Heart left ventricle (tissue), 16 donors: ENCODE measurements at regions not wholly inside any gene's neighbourhood (a gene's known extent, or its start where the extent isn't known, plus 50 kb on each side); places are given as distances from the start of the nearest gene placed in this dataset.

Experiments used
- ATAC-seq, 4 donors: fragments of 200-7000 bp; cut with Tn5 transposase; one replicate each; pipeline ENCODE4 v1.9.1; 2020 to 2022; ENCODE audit warnings: moderate library complexity in 4 of 4, mild to moderate bottlenecking in 3 of 4, moderate number of reproducible peaks in 1 of 4
- DNase-seq, 5 donors: peaks; one replicate each; pipeline ENCODE4 v3.0.0-alpha.2; 2020
- H3K27ac ChIP-seq, 12 donors: fragments of 200-600 bp; sonication (generic) in 4 of 12; one replicate each; pipeline versions ENCODE4 v1.5.0 to v1.8.0; 2016 to 2022; ENCODE audit warnings: mild to moderate bottlenecking in 2 of 12
- H3K27me3 ChIP-seq, 9 donors: fragments of 200-600 bp; sonication (generic) in 2 of 9; one replicate each; pipeline versions ENCODE4 v1.5.1 to v1.8.0; 2016 to 2022; ENCODE audit warnings: mild to moderate bottlenecking in 3 of 9
- H3K36me3 ChIP-seq, 9 donors: fragments of 200-600 bp; sonication (generic) in 2 of 9; one replicate each; pipeline versions ENCODE4 v1.5.0 to v1.8.0; 2018 to 2022; ENCODE audit warnings: mild to moderate bottlenecking in 2 of 9
- H3K4me1 ChIP-seq, 12 donors: fragments of 200-600 bp; sonication (generic) in 4 of 12; one replicate each; pipeline versions ENCODE4 v1.5.0 to v1.8.0; 2016 to 2022; ENCODE audit warnings: mild to moderate bottlenecking in 3 of 12
- H3K4me3 ChIP-seq, 12 donors: fragments of 200-600 bp; sonication (generic) in 4 of 12; one replicate each; pipeline versions ENCODE4 v1.5.0 to v1.8.0; 2017 to 2022; ENCODE audit warnings: mild to moderate bottlenecking in 9 of 12, moderate library complexity in 4 of 12
- H3K9me3 ChIP-seq, 12 donors: fragments of 200-600 bp; sonication (generic) in 4 of 12; one replicate each; pipeline versions ENCODE4 v1.5.0 to v1.8.0; 2016 to 2022; ENCODE audit warnings: mild to moderate bottlenecking in 1 of 12
- CTCF ChIP-seq, 12 donors: fragments of 200-600 bp; sonication (generic) in 4 of 12; IDR thresholded peaks; one replicate each; pipeline versions ENCODE4 v1.5.0 to v1.8.0; 2018 to 2022; ENCODE audit warnings: antibody characterized with exemption in 12 of 12, mild to moderate bottlenecking in 5 of 12
- POLR2A ChIP-seq, 2 donors: fragments of 450-650 bp; IDR thresholded peaks; one replicate each; pipeline ENCODE4 v1.6.1; 2017; ENCODE audit warnings: antibody characterized with exemption in 2 of 2, mild to moderate bottlenecking in 2 of 2, moderate library complexity in 2 of 2
- WGBS, 4 donors: extraction: QIAGEN DNeasy Blood & Tissue Kit in 2 of 4; methylation state at CpG; one replicate each; pipeline versions ENCODE4 v1.1.5 to v1.1.7; 2013 to 2018; 5-methylcytosine and 5-hydroxymethylcytosine counted together
- intact Hi-C, 10 donors: fragments of 100-400 bp; cut with DNase I; formaldehyde crosslinking; loops; one replicate each; pipeline versions ENCODE4 v1.11.1 to v1.14.2; 2022
- donor health status: ischemic (EF 13 %, LVEDD 7.1; RV severe dilation, severe dysfunction).
- donor health status: healthy with polysubstance abuse.
- donor health status: DM: no; HTN: yes; CAD: no.
- donor health status: DM: no; HTN: no; CAD: no.
- donor health status: ischemic (EF 25% LVEDD 6.9; RV normal size, moderate dysfunction).
- donor health status: ischemic (EF 25% LVEDD 5.7; RV mildly dilated, moderate dysfunction).
- donor health status: healthy.
- donor health status: DM: yes; HTN: yes; CAD: no.
- donor health status: ischemic (EF 35%, LVEDD 5.7; RV mildly dilated, moderate dysfunction).
- donor health status: nonischemic (EF 11% LVEDD 7.7; RV severe dilation, severe dysfunction).
- donor health status: DM: yes; HTN: yes; CAD: no.
- donor health status: PGD.
- donor health status: ischemic (EF 29% LVEDD 5.4; RV normal size, mild dysfunction).
- donor health status: nonischemic (EF 23%, LVEDD 6.1; RV moderate dilation, normal function).

DNA sequence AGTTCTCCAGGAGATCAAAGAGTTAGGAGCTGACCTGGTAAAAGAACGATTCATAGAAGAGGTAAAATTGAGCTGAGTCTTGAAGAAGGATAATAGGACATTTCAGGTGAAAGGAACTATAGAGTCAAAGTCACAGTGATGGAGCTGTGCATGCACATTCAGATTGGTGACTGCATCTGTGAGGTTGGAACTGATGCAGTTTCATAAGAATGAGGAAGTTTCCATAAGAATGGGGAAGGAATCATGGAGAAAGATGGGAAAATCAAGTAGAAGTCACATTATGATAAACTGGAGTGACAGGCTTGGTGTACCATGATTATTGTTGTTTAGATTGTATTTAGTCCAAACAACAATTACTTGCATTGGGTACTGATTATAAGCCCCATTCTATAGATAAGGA, 232.2 kb downstream of the FAM76B start:
- Histone ChIP-seq H3K36me3 (no peaks in the 10 kb centered on the region), H3K27me3 (no peaks in the 10 kb centered on the region), H3K4me3 (no peak overlapping the region), H3K4me1 (peaks cover 0 to 13% (median 0%) of the 10 kb centered on the region in 12 donors), H3K9me3 (no peaks in the 10 kb centered on the region), H3K27ac (no peak overlapping the region)
- 65 to 74% (median 69%) methylated on average over 1 of the region's 1 CpG for WGBS, 4 donors
- TF ChIP-seq POLR2A (IDR thresholded peaks at IDR 0.05) (no peak), CTCF (IDR thresholded peaks at IDR 0.05) (no peak)
- no peak for ATAC-seq
- no peak for DNase-seq
- intact Hi-C loops = no loop called here

GRCh38 chr11:95556342-95557163, 233.0 kb downstream of the FAM76B start:
- Histone ChIP-seq H3K27me3 (no peaks in the 10 kb centered on the region), H3K4me3 (no peak overlapping the region), H3K4me1 (peaks cover 0 to 13% (median 0%) of the 10 kb centered on the region in 12 donors), H3K9me3 (no peaks in the 10 kb centered on the region), H3K27ac (no peak overlapping the region), H3K36me3 (no peaks in the 10 kb centered on the region)
- 61 to 71% (median 64%) methylated on average over 5 of the region's 5 CpGs for WGBS, 4 donors
- intact Hi-C loops = no loop called here
- DNase-seq (no peak), ATAC-seq (no peak)
- no peak for TF ChIP-seq CTCF (IDR thresholded peaks at IDR 0.05)
- TF ChIP-seq POLR2A (IDR thresholded peaks at IDR 0.05) = no peak

- peaks cover 0 to 13% (median 0%) of the 10 kb centered on the region in 12 donors for H3K4me1 ChIP-seq
- intact Hi-C loops = no loop called here
- DNase-seq (no peak), ATAC-seq (no peak)
- H3K9me3 ChIP-seq = no peaks in the 10 kb centered on the region
- no peak overlapping the region for H3K4me3 ChIP-seq
- TF ChIP-seq POLR2A (IDR thresholded peaks at IDR 0.05) = no peak
- TF ChIP-seq CTCF (IDR thresholded peaks at IDR 0.05) = no peak
- H3K27ac ChIP-seq = no peak overlapping the region
- H3K27me3 ChIP-seq = no peaks in the 10 kb centered on the region
- no peaks in the 10 kb centered on the region for H3K36me3 ChIP-seq
Measured at GRCh38 chr11:95556011-95556341, 233.6 kb downstream of the FAM76B start.

GRCh38 chr11:95554911-95555310, 234.7 kb downstream of the FAM76B start:
- Histone ChIP-seq H3K27me3 (no peaks in the 10 kb centered on the region), H3K4me3 (no peak overlapping the region), H3K4me1 (peaks cover 0 to 13% (median 0%) of the 10 kb centered on the region in 12 donors), H3K9me3 (no peaks in the 10 kb centered on the region), H3K36me3 (no peaks in the 10 kb centered on the region), H3K27ac (no peak overlapping the region)
- intact Hi-C loops = no loop called here
- TF ChIP-seq CTCF (IDR thresholded peaks at IDR 0.05) (no peak), POLR2A (IDR thresholded peaks at IDR 0.05) (no peak)
- DNase-seq (no peak), ATAC-seq (no peak)
- 71 to 91% (median 83%) methylated on average over 4 of the region's 4 CpGs for WGBS, 4 donors
